Stimulated activated naive CD4-positive, alpha-beta T cell treated with Interleukin-2 at 50 U/mL for 16 hours (primary cell): ENCODE measurements at regions not wholly inside any gene's neighbourhood (a gene's known extent, or its start where the extent isn't known, plus 50 kb on each side); places are given as distances from the start of the nearest gene placed in this dataset.

Experiments used
- DNase-seq: peaks from one replicate; lab custom pipeline; 2025; lab: John Stamatoyannopoulos, UW

- no peak for DNase-seq
These were observed 59.2 kb upstream of the MTPN start for GRCh38 chr7:136036336-136036735.

DNA sequence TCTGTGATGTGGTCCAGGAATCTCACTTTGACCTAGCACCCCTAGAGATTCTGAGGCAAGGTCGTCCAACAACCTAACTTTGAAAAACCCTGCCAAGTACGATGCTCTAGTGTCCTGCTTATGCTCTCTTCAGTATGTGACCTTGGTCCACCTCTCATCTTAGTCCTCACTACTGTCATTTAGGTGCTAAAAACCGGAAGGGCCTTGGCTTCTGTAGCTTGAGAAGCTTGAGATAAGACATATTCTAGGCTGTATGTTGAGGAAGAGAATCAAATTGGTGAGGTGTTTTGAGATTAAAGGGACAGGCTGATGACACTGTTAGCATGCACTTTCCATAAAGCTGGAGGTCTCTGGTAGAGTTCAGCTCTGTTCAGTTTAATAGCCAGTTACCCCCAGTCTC, 57.0 kb upstream of the MTPN start:
- DNase-seq = no peak

GRCh38 chr7:136033413-136034031, 56.4 kb upstream of the MTPN start:
- DNase-seq = no peak

DNA sequence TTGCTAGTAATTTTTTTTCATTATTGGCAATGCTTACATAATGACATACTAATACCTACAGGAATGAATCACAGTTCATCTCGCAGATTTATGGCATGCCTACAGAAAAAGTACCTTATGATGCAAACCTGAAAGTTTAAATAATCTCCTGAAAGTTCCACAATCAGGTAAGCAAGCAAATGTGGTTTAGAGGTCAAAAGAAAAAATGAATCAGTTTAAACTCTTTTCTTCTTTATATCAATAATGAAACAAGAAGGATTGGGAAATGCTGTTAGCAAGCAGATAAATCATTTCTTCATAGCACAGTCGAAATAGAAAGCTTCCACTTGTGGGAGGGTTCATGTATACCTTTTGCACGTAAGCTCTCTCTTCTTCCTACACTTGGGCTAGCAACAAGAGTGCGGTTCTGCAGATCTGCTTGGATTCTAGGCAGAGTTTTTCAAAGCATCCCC, 53.7 kb upstream of the MTPN start:
- no peak for DNase-seq

- DNase-seq = no peak
These were observed 53.2 kb upstream of the MTPN start for GRCh38 chr7:136030330-136030729.

DNA sequence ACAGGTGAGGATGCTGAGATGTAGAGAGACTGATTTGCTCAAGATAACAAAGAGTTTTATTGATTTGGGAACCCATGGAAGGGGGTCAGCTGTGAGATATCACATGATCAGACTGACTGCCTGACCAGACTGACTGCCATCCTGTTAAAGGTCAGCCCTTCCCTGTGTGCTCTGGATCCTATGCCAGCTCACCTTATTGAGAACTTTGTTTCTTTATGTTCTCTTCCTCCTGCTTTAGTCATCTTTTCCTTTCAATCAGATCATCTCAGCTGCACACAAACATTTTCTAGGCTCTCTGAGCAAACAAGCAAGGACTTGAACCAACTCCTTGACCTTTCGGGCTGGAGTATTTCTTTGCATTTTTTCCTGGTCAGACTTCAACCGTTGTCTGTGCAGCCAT, 50.0 kb upstream of the MTPN start:
- no peak for DNase-seq
